Stimulated activated CD8-positive, alpha-beta memory T cell treated with anti-CD3 and anti-CD28 coated beads, Interleukin-12 subunit alpha, Interleukin-12 subunit beta, amount 100 ng/mL, for 1 hour (primary cell): ENCODE measurements at regions not wholly inside any gene's neighbourhood (a gene's known extent, or its start where the extent isn't known, plus 50 kb on each side); places are given as distances from the start of the nearest gene placed in this dataset.

Source experiments
- DNase-seq: peaks from one replicate; pipeline ENCODE4 v3.0.0-alpha.2; 2020; ENCODE audit warnings: low read depth

DNA sequence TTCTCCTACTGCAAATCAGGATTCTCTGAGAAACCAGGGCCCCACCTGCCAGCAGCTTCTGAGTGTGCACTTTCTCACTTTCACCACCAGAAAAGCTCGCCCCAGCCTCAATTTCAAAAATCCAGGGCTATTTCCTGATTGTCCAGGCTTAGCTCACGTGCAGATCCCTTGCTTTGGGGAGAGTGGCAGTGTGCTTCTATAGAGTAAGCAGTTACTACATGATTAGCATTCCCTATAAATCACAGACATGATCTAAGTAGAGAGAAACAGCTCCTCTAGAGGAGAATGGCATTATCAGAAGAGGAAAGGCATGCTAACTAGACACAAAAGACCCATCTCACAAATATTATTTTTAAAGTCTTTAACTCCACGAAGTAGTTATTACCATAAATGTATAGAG, 456.0 kb upstream of the PKN2 start:
- DNase-seq: no peak

DNA sequence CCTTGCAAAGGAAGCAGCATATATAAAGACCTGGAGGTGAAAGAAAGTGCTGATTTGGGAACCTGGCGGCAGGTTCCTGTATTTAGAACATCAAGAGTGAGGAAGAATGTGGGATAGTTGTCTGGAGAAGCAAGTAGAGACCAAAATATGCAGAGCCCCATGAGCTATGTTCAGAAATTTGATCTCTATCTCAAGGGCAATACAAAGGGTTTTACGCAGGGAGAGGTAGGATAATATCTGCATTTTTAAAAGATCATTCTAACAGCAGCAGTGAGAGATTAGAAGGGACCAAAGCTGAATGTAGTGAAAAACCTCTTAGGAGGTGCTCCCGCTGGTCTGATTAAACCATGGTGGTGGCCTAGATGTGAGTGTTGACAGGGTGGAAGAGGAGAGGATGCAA, 453.9 kb upstream of the PKN2 start:
- no peak for DNase-seq

DNA sequence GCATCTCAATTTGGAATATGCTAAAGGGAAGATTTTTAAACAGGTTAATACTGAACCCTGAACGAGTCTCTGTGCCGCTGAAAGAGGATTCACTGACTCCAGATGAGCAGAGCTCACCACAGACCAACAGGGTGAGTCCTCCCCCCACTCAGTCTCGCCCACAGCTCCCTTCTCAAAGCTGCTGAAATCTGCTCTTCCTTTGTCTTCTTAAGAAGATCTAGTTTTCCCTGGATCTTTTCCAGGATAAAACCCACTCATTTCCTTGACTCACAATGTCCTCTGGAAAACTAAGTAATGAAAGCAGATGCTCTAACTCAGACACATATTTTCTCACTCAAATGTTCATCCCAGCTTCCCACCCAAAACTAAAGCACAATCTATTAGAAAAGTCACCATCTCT, 447.0 kb upstream of the PKN2 start:
- DNase-seq: no peak

DNA sequence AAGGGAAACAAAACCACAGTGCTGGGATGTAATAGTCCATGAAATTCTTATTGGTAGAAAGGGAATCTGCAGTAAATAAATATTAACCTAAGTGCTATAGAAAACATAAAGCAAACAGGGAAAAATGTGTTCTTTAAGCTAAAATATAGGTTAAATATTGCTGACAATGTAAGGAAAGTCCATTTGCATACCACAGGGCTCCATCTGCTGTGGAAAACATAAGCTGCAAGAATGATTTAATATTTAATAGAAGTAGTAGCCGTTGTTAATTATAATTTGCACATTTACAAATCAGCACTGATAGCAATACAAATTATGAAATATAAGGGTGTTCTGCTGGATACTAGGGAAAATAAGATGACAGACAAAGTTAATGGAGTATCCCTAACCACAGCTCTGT, 444.9 kb upstream of the PKN2 start:
- no peak for DNase-seq

DNA sequence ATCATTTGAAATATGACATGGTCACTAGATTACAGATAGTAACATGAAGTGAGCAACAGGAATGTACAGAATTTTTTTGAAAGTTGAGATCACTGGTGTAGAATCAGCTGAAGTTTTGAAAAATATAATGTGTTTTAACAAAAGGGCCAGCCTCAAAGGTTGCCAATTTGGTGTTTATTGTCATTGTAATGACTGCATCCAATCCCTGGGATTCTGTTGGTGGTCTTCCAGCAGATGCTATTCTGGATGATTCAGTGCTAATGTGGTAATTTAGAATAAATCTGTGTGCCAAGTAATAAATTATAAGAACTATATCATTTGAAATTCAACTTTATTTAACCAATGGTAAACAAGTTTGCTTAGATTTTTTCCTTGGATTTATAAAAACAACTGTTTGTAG, 436.4 kb upstream of the PKN2 start:
- DNase-seq: no peak

DNA sequence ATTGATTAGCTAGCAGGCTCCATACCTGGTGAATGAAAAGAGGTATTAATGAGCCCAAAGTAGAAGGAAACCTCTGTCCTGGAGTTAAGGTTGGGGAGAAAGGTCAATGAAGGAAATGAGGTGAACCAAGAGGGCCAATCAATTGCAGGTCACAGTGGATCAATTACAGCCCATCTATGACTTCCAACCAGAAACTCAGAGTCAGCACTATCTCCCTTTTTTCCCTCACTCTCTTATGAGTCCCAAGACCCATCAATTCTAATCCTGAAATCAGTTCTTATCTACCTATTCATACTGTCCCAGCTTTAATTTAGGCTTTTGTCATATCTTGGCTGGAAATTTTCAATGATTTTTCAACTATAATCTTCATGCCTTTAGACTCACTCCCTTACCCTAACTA, 433.2 kb upstream of the PKN2 start:
- DNase-seq: no peak

DNA sequence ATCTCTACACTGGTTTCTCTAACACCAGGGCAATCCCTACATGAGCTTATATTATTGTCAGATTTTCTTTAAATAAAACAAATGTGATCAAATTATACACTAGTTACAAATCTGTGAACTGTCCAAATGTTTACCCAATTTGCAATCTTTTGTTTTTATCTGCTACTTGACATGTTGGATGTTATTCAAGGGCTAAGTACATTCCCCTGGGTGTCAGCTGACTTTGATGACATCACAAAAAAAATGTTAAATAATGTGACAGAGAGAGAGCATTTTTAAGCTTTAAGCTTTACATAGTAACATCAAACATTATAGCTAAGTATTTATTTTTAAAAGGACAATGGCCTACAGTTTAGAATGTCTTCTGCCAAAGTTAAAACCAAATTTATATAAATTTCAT, 431.3 kb upstream of the PKN2 start:
- DNase-seq: no peak

DNA sequence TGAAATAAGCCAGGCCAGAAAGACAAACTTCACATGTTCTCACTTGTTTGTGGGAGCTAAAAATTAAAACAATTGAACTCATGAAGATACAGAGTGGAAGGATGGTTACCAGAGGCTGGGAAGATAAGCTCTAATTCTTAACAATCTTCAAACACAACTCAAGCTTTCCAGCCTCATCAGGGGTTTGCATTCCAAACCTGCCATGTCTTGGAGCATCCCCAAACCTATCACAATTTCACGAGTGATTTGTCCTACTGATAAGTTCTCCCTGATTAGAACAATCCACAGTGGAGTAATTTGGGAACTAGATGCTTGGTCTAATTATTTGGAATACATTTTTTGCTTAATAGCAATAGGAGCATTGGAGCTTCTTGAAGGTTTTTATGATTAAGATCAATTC, 418.5 kb upstream of the PKN2 start:
- no peak for DNase-seq

DNA sequence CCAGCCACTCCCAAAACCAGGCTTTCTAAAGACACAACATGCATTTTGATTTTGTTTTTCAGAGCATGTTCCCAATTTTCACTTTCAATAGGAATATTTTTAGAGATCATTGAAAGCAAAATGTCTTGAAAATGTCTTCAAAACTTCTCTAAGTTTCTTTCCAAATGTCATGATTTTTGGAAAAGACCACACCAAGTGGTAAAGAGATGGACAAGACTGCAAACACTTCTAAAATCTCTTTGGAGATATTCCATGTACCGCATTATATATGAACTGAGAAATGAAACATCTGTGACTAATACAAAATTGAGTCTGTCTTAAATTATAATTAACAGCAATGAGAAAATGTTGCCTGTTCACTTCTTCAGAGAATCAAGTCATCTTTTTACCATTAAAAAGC, 418.0 kb upstream of the PKN2 start:
- no peak for DNase-seq

DNA sequence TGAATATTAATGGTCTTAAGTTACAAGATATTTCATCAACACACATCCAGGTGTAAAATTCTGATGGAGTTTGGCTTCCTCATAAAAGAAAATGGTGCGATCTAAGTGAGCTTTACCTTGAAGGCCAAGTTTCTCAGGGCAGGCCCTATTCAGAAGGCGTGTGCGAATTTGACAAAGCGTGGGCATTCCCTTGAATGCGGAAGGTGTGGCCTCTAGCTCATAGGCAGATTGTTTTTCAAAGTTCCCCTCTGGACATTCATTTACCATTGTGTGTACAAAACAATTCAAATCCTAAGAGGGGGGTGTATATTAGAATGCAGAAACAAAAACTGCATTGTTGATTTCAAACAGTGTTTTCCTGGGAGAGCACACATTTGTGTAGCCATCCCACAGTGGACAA, 411.9 kb upstream of the PKN2 start:
- no peak for DNase-seq

DNA sequence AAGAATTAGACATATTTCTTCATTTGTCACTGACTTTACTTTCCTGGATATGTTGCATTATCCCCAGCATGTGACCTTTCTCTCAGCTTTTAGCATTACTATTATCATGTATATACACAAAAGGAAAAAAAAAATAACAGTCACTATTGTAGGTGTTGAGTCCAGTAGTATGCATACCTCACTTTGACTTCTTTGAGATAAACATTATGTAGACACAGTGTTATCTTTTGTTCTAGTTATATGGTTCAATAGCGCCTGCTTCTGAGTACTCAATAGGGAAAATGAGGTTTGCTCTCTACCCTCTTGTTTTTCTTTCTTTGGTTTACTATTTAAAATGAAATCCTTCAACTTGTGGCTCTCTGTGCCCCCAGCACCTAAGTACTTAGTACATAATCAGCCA, 409.6 kb upstream of the PKN2 start:
- DNase-seq: no peak

DNA sequence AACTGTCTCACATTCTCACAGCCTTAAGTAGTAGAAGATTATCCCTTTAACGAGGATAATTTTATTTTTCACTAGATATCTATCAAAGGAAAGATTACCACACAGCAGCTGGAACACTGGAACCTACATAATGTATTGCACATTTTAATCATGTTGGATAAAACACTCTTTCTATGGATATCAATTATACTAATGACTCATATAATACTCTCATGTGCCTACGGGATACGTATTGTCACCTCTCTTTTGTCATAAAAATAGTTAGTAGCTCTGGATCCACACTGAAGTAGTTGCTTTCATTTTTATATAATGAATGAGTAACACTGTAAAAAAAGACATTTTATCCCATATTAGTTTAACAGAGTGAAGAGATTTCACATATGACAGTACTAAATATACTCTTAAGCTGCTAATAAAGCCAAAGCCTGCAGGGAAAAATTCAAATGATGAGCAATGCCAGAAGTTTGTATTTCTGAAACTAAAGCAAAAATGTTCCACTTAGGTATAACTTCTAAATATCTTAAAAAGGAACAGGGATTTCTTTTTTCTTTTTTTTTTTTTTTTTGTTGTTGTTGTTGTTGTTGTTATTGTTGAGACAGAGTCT, 408.7 kb upstream of the PKN2 start:
- no peak for DNase-seq

DNA sequence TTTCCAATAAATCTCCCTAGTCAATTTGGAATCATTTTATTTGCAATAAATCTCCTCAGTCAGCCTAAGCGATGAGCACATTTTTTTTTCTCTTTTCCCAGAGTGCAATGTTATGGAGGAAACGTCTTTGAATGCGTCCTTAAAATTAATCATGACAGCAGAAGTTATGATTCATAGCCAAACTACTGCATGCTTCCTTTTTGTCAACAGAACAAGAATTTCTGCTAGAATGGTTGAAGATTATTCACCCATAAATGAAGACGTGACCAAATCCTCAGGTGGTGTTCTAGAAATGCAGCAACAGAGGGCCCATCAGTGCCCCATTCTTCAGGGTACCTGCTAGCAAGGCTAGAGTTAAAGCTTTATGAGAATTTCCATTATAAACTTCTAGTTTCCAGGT, 407.9 kb upstream of the PKN2 start:
- DNase-seq: no peak

DNA sequence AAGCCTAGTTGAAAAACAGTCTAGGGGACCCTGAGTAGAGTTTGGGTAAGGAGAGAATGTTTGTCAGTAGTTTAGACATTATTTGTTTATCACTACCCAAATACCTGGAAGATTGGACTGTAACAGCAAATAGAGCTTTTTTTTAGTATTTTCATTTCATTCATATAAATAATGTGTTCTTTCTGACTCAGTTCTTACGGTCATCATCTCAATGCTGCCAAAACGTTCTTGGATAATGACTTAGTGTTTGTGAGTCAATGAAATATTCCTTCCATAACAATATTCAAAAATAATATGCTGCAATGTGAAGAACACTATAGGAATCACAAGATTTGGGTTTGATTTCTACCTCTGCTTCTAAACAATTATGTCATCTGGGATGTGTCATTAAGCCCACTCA, 400.0 kb upstream of the PKN2 start:
- no peak for DNase-seq

DNA sequence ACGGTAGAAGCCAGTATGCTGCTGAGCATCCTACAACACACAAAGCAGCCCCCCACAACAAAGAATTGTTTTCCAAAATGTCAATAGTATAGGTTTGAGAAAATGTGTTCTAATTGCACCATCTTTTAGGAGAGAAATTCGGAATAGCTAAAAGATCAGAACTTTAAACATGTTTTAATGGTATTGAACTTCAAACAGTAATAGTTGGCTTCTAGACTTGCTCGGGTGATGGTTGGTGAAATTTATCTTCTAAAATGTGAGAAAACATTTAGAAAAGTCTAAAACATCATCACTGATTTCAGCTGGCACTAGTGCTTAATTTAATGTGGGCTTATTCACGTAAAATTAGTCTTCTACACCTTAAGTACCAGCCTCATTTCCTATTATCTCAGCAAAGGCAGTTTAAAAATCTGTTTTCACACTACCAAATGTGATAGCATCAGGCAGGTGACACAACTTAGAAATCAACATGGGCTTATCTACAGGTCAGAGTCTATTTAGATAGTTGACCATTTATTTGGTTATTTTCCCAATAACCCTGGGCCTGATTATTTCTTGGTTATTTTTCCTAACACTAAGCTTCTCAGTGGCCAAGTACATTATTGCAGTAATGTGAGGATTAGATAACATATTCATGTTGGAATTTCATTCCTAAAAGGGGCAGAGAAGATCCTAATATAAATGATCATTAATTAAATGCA, 399.3 kb upstream of the PKN2 start:
- no peak for DNase-seq

DNA sequence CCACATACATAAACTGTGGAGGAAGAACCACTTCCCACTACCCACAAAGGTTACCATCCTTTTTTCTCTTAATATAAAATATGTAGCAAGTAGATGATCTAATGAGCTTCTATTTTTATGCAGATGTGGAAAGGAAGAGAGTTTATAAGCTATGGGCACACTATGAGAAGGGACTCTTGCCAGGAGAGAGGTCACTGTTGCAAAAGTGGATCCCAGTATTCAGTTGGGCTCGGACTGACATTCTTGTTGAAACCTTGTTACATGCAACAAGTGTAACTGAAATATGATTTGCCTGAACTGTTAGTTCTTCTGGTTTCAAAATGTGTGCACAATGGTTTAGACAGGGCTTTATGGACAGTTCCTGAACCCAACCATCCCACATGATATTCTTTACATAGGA, 397.4 kb upstream of the PKN2 start:
- DNase-seq: no peak

DNA sequence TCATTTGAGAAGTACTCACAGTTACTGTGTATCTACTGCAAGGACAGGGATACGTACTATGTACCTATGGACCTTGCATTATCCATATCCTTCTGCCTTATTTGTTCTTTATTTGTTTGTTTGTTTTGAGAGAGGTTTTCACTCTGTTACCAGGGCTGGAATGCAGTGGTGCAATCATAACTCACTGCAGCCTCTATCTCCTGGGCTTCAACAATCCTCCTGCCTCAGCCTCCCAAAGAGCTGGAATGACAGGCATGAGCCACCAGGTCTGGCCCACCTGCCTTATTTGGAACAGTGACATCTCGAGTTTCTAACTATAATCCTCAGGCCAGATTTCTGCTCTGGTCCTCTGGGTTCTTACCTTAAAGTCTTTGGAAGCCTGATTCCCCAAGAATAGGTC, 395.5 kb upstream of the PKN2 start:
- no peak for DNase-seq

DNA sequence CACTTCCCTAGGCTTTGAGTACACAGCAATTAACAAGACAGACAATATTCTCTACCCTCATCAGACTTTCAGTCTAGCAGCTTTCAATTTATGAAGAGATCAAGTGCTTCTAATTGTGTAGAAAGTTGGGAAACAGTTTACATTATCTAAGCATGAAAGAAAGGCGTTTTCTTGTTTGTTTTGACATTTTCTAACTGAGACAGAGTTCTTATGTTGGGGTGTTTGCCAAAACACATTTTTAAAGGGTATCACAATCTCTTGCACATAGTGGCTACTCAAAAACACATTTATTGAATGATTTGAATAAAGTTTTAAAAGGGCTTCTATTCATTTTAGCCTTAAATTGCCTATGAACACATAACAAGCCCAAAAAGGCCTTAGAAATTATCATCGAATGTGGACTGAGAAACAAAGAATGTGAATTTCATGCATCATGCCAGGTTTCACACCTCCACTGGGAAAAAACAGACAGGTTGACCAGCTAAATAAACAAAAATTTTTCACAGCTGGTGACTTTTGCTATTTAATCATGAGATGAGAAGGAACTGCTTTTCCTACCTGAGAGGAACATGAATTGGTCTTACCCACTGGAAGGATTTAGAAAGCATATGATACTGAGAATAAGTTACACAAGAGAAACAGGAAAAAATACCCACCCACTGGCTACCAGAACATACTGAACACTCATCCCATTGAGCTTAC, 394.5 kb upstream of the PKN2 start:
- DNase-seq: no peak

DNA sequence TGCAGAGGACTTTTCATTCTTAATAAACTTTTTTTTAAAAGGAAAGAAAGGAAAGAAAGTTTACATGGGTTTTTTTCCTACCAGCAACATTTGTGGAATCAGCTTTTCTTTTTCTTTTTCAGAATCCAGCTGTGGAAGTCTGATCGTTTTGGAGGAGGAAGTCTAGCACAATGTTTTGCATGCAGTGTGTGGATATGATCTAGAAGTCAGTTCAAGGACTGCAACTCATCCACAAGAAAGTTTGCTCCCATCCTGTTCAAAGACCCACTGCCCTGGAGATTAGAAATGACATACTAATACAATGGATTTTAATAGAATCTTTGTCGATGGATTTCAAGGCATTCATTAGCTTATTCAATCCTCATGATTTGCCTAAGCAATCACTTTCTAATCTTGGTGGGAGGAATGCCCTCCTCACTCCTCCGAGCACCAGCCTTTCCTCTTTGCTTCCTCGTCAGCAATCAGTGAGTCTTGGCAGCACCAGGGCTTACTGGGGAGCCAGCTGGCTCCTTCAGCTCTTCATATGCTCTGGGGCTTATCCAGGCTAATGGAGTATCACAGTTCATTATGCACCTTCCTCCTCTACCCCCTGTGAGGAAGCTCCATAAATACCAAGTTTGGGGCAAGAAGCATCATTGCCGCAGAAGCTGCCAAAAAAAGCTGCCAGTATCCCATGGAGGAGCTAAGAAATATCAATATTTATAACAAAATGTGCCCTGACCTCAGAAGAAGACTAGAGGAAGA, 392.3 kb upstream of the PKN2 start:
- DNase-seq: no peak

DNA sequence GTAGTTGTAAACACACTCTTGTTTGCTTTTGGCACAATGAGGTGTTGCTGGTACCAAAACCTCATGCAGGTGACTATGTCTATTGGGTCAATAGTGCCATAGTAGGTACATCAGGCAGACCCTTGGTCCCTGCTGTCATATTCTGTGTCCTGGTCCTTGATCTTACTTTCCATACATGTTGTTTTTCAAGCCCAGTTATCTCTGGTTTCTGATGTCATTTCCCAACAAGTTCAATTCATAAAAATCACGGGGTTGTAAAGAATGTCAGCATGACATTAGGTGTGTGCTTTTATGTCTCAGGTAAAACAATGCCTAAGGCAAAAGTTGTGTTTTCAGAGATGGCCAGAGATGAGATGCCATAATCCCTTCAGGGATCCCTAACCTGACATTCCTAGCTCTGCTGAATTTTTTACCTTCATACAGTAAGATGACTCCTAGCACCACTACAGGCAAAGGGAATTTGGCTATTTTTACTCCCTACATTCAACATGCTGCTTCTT, 390.3 kb upstream of the PKN2 start:
- DNase-seq: no peak

DNA sequence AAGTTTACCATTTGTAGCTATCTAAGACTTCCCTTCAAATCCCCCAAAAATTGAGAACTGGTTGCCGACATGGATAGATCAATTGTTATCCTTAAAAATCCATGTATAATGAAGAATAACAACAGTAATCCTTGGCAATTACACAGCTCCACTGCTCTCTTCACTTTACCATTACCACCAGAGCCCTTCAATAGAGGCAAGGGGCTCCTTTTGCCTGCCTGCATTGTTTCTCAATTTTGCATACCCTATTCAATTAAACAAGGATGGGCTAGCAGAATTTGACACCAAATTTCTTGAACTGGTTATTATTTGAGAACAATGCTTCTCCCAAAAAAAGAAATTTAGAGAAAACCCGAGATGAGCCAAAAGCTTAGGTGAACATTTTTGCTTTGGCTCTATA, 387.8 kb upstream of the PKN2 start:
- no peak for DNase-seq

DNA sequence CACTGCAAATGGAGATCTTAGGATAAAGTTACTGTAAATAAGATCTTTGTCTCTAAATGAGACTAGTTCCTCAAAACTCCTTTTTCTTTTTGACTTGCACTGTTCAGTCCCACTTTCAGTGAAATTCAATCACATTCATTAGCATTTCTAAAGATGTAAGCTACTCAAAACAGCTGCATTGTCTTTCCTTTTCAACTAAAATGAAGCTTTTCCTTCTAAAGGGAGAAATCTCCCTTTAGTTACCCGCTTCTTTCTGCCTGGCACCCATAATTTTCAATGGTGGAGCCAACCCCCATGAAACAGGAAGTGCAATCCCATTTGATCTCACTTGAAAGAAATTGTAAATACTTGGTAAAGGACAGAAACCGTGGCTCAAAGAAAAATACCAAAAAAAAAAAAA, 387.4 kb upstream of the PKN2 start:
- DNase-seq: no peak

DNA sequence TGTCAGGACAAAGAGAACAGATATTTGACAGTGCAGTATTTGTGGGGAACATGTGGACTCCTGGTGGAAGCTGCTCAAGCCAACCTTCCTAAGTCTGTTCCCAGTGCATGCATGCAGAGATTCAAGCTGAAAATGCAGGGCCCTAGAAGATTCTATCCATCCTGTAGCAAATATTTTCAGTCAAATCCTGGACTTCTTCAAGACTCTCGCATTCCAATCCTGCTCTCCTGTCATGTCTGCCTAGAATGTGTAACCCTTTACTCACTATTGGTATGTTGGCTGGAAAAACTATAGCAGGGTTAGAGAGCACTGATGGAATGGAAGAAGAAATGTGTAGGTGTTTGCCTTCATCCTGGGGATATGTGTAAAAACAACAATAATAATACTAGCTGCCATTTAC, 385.6 kb upstream of the PKN2 start:
- no peak for DNase-seq
